Epithelial cell of esophagus (primary cell): ENCODE measurements at regions not wholly inside any gene's neighbourhood (a gene's known extent, or its start where the extent isn't known, plus 50 kb on each side); places are given as distances from the start of the nearest gene placed in this dataset.

ENCODE experiments used
- DNase-seq: peaks from one replicate; pipeline ENCODE4 v3.0.0; 2010; ENCODE audit warnings: low read depth
- H3K4me3 ChIP-seq: 2 replicates; pipeline ENCODE4 v1.5.1; 2011; ENCODE audit warnings: mild to moderate bottlenecking, low read length, control low read depth
- TF ChIP-seq, protein P1 (sequence below): IDR thresholded peaks from 2 replicates; pipeline ENCODE4 v1.5.1; 2011; ENCODE audit warnings: low read depth, mild to moderate bottlenecking, low read length, control low read depth, inconsistent platforms; ENCODE audit not compliant: insufficient read depth; ENCODE audit errors: missing control alignments

DNA sequence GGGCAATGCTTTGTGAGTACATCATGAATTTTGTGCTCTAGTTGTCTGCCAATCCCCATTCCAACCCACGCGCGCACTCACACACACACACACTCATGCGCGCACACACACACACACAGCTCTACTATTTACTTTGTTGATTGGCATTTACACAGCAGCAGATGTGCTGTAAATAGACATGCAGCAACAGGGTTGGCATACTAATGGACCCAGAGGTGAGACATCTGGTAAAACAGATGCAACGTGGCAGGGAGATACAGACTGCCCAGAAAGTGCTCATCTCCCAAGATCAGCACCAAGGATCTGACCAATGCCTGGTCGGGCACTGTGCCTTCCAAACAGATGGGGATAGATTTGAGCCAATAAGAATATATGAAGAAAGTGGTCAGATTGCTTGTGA, 873.0 kb downstream of the SORCS3 start:
- no peak overlapping the region for H3K4me3 ChIP-seq
- no peak for DNase-seq
- TF ChIP-seq, protein P1, sequence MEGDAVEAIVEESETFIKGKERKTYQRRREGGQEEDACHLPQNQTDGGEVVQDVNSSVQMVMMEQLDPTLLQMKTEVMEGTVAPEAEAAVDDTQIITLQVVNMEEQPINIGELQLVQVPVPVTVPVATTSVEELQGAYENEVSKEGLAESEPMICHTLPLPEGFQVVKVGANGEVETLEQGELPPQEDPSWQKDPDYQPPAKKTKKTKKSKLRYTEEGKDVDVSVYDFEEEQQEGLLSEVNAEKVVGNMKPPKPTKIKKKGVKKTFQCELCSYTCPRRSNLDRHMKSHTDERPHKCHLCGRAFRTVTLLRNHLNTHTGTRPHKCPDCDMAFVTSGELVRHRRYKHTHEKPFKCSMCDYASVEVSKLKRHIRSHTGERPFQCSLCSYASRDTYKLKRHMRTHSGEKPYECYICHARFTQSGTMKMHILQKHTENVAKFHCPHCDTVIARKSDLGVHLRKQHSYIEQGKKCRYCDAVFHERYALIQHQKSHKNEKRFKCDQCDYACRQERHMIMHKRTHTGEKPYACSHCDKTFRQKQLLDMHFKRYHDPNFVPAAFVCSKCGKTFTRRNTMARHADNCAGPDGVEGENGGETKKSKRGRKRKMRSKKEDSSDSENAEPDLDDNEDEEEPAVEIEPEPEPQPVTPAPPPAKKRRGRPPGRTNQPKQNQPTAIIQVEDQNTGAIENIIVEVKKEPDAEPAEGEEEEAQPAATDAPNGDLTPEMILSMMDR: no peak

DNA sequence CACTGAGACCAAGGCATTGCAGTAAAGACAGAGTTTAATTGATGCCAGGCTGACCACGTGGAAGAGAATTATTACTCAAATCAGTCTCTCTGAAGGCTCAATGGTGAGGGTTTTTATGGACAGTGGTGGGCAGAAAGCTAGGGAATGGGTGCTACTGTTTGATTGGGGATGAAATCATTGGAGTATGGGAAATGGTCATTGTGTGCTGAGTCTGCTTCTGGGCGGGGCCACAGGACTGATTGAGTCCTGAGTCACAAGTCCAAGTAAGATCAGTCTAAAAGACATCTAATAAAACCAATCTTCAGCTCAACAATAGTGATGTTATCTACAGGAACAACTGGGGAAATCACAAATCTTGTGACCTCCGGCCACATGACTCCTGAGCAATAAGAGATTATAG, 868.4 kb downstream of the SORCS3 start:
- peak; percentile 56 for DNase-seq
- no peak overlapping the region for H3K4me3 ChIP-seq
- TF ChIP-seq, protein P1: no peak

DNA sequence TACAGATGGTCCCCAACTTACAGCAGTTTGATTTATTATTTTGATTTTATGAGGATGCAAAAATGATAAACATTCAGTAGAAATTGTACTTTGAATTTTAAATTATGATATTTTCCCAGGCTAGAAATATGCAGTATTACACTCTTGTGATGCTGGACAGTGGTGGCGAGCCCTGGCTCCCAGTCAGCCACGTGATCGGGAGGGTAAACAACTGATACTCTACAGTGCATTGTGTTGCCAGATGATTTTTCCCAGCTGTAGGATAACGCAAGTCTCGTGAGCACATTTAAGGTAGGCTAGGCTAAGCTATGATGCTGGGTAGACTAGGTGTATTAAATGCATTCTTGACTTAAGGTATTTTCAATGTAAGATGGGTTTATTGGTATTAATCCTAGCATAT, 865.2 kb downstream of the SORCS3 start:
- DNase-seq: no peak
- TF ChIP-seq, protein P1: no peak
- no peak overlapping the region for H3K4me3 ChIP-seq

DNA sequence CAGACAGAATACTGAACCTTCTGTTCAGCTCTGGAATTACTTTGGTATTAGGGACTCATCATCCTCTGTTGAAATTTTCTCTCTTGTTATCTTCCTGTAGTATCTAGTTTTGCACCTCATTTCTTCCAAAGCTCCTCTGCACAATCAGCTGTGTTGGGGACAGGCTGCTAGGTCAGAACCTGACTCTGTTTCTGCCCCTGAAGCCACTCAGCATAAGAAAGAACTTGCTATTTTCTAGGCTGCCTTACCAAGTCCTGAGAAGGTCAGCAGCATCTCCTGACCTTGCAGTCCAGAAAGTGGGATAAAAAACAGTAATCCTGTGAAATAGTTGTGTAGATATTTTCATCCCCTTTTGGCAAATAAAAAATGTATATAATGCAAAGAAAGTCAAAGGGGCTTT, 862.6 kb downstream of the SORCS3 start:
- DNase-seq: no peak
- H3K4me3 ChIP-seq: no peak overlapping the region
- TF ChIP-seq, protein P1: no peak

DNA sequence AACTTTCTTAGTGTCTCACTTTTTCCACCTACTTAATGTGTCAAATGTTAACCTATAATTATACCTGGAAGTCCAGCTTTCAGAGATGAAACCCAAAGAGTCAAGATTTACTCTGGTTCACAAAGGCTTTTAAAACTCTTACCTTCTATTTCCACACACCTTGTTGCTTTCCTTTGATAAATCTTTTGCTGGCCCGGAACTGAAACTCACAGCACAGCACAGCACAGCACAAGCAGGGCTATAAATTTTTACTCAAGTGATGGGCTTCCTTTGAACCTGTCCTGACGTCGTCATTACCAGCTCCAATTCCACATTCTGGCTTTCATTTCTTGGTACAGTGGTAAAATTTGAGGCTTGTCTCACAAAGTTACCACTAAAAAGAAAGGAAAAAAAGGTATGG, 861.0 kb downstream of the SORCS3 start:
- no peak overlapping the region for H3K4me3 ChIP-seq
- DNase-seq: no peak
- TF ChIP-seq, protein P1: no peak

DNA sequence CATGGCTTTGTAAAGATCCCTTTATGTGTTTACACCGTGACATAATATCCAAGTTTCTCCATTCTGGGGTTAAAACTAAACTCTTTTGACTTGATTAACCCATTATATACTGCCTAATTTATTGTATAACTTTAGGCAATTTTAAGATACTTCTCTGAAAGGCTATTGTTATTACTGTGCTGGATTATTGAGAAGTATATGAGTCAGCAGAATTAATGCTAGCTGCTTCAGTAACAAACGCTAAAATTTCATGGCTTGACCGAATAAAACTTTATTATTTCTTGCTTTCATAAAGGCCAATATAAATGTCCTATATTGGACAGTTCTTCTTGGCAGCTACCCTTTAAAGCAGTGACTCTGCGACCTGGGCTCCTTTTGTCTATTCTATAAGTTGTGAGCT, 853.9 kb downstream of the SORCS3 start:
- TF ChIP-seq, protein P1: no peak
- no peak overlapping the region for H3K4me3 ChIP-seq
- DNase-seq: no peak

DNA sequence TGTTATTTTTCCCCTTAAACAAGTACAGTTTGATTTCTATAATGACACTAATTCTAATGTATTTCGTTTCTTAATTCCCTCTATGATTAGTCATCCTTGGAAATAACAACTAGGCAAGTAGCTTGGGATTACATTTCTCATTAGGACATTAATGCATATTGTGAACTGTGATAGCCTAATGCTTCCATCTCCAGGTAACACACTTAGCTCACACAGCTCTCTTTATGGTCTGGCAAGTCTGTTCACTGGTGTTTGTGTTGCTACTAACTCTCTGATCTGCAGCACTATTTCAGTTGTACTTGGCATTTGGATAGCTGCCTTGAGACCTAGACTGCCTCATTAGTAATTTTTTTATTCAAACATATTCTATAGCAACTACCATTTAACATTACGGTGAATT, 853.2 kb downstream of the SORCS3 start:
- TF ChIP-seq, protein P1: no peak
- no peak overlapping the region for H3K4me3 ChIP-seq
- no peak for DNase-seq
